ENCODE measurements at regions not wholly inside any gene's neighbourhood (a gene's known extent, or its start where the extent isn't known, plus 50 kb on each side); places are given as distances from the start of the nearest gene placed in this dataset.

GRCh38 chr21:28516991-28517592 is 475.6 kb downstream of the LTN1 start:
- no peak for TF ChIP-seq EP300 (IDR thresholded peaks at IDR 0.05; ENCODE audit: borderline replicate concordance)
- no peak for TF ChIP-seq TAF1 (IDR thresholded peaks at IDR 0.05; ENCODE audit: low read depth)
- TF ChIP-seq MAX (IDR thresholded peaks at IDR 0.05), result no peak
- no peak for TF ChIP-seq REST (IDR thresholded peaks at IDR 0.05; ENCODE audit: low read depth)
- no peak for TF ChIP-seq USF1 (IDR thresholded peaks at IDR 0.05)
- TF ChIP-seq YY1 (IDR thresholded peaks at IDR 0.05; ENCODE audit: low read depth), result peak; percentile 72
- peak; percentile 66 for TF ChIP-seq RAD21 (IDR thresholded peaks at IDR 0.05; ENCODE audit: low read depth)
- TF ChIP-seq TCF12 (IDR thresholded peaks at IDR 0.05; ENCODE audit: low read depth), result no peak
- no peak for TF ChIP-seq EGR1 (IDR thresholded peaks at IDR 0.05)

Measured in Ishikawa (cell line).